T-helper 17 cell (primary cell): ENCODE measurements at regions not wholly inside any gene's neighbourhood (a gene's known extent, or its start where the extent isn't known, plus 50 kb on each side); places are given as distances from the start of the nearest gene placed in this dataset.
"Not testable (repeated sequence)": the region's sequence is repeated elsewhere in the genome, so short reads cannot be mapped to it uniquely, and the experiment has no call there.

Experiments used
- ATAC-seq: fragments of 150-1000 bp; cut with Tn5 transposase; 2 replicates; pipeline ENCODE4 v1.10.0; 2021; ENCODE audit warnings: mild to moderate bottlenecking, moderate library complexity
- DNase-seq, 3 donors: peaks; one replicate each; pipeline versions ENCODE4 v3.0.0 to v3.0.0-alpha.2; 2020 to 2021
- H3K9me3 ChIP-seq: one replicate; pipeline ENCODE4 v1.7.0; 2013; ENCODE audit warnings: low read length, mild to moderate bottlenecking; ENCODE audit not compliant: control insufficient read depth, poor library complexity, severe bottlenecking
- H3K27ac Mint-ChIP-seq: one replicate; pipeline ENCODE4 v1.8.0; 2022; ENCODE audit warnings: mild to moderate bottlenecking, moderate library complexity, mixed read lengths
- H3K27me3 Mint-ChIP-seq: one replicate; pipeline ENCODE4 v1.8.0; 2022; ENCODE audit warnings: mixed read lengths
- H3K36me3 Mint-ChIP-seq: one replicate; pipeline ENCODE4 v1.8.0; 2022; ENCODE audit warnings: low read depth, mixed read lengths
- H3K4me1 Mint-ChIP-seq: one replicate; pipeline ENCODE4 v1.8.0; 2022; ENCODE audit warnings: mild to moderate bottlenecking, mixed read lengths
- H3K4me3 Mint-ChIP-seq: one replicate; pipeline ENCODE4 v1.8.0; 2022; ENCODE audit warnings: mild to moderate bottlenecking, moderate library complexity, mixed read lengths

DNA sequence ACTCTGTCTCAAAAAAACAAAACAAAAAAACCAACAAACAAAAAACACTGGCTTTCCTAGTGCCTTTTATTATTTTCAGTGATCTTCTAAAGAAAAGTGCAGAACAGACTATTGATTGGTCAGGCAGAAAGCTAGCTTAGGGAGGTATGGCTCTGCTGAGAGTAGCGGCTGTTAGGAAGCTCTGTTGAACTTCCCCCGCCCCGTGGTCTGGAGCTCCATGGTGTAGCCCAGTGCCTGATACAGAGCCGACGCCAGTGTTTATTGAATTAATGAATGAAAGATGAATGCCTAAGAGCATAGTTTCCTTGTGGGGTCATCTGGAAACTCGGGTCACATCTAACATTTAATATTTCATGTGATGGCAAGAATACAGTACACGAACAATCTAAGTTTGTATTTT lies 90.5 kb upstream of the ARMC3 start:
- H3K9me3 ChIP-seq = no peaks in the 10 kb centered on the region
- no peak for DNase-seq
- Mint-ChIP-seq H3K4me1 (peaks cover 3% of the 10 kb centered on the region), H3K4me3 (no peak overlapping the region), H3K27me3 (no peaks in the 10 kb centered on the region), H3K36me3 (peaks cover 3% of the 10 kb centered on the region), H3K27ac (no peak overlapping the region)
- no peak for ATAC-seq

DNA sequence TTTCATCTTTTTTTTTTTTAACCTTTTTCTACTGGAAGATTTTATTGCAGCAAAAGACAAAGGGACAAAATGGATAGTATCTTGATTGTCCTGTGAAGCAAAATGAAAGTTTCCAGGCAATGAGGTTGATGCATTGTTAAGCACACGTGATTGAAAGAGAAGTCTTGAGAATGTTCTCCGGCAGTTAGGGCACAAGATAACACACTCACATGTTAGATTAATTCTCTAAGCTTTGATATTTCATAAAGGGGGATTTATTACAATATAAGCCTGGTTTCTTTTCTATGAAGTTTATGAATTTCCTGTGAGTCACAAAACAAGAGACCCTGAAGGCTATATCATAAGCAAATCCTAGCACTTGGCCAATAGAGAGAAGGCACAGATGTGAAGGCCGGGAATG lies 93.4 kb upstream of the ARMC3 start:
- Mint-ChIP-seq H3K4me3 (no peak overlapping the region), H3K27me3 (no peaks in the 10 kb centered on the region), H3K27ac (no peak overlapping the region), H3K4me1 (peaks cover 3% of the 10 kb centered on the region), H3K36me3 (no peaks in the 10 kb centered on the region)
- ATAC-seq (no peak), DNase-seq (no peak)
- H3K9me3 ChIP-seq = no peaks in the 10 kb centered on the region

DNA sequence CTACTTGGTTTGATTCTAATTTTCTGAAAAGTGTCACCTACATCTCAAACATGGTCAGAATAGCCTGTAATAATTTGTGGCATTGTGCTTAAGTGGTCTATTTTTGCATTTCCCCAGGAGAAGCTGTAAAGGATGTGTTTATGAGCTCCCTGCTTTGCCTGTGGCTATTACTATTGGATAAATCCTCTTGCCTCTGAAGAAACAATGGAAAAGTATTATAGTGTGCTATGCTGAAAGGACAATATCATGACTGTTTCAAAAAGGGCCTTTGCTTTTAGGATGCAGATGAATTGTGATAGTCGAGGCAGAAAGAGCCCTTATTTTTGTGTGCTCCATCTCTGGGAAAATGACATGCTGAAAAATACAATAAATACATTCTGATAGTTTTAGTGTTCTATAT lies 94.1 kb upstream of the ARMC3 start:
- Mint-ChIP-seq H3K36me3 (no peaks in the 10 kb centered on the region), H3K4me3 (no peak overlapping the region), H3K27ac (no peak overlapping the region), H3K27me3 (no peaks in the 10 kb centered on the region), H3K4me1 (peaks cover 3% of the 10 kb centered on the region)
- H3K9me3 ChIP-seq = no peaks in the 10 kb centered on the region
- ATAC-seq (no peak), DNase-seq (no peak)

DNA sequence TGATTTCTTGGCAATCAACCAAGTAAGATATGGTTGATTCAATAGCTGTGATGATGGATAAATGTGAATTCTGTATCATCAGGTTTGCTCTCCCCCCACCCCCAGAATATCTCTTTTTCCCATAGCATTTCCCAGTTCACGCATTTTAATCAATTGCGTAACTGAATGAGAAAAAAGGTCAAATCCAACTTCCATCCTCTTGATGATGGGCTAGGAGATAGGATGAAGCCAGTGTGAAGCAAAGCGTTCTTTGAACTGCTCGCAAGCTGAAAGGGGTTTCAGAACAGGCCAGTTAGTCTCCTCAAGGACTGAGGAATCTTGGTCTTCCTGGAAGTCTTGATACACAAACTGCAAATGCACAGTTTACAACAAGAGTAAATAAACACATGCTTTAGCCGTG lies 94.5 kb upstream of the ARMC3 start:
- peaks cover 3% of the 10 kb centered on the region for H3K4me1 Mint-ChIP-seq
- no peaks in the 10 kb centered on the region for H3K9me3 ChIP-seq
- H3K27me3 Mint-ChIP-seq = no peaks in the 10 kb centered on the region

DNA sequence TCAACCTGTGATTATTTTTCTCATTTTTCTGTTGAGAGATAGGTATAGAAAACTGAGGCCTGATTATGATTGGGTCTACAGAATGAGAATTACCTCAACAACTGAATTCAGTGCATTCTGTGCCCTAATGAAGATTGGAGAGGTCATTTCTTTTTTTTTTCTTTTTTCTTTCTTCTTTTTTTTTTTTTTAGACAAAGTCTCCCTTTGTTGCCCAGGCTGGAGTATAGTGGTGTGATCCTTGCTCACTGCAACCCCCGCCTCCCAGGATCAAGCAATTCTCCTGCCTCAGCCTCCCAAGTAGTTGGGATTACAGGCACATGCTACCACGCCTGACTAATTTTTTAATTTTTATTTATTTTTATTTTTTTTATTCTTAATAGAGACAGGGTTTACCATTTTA lies 95.0 kb upstream of the ARMC3 start:
- no peaks in the 10 kb centered on the region for H3K9me3 ChIP-seq
- H3K4me1 Mint-ChIP-seq = peaks cover 2% of the 10 kb centered on the region
- no peak overlapping the region for H3K27ac Mint-ChIP-seq
- no peaks in the 10 kb centered on the region for H3K36me3 Mint-ChIP-seq
- H3K4me3 Mint-ChIP-seq = no peak overlapping the region
- DNase-seq = no peak
- no peaks in the 10 kb centered on the region for H3K27me3 Mint-ChIP-seq
- no peak for ATAC-seq

More for the DNA sequence above, 94.5 kb upstream of the ARMC3 start:
- ATAC-seq = no peak
- H3K36me3 Mint-ChIP-seq = no peaks in the 10 kb centered on the region
- no peak for DNase-seq
- H3K27ac Mint-ChIP-seq = no peak overlapping the region
- no peak overlapping the region for H3K4me3 Mint-ChIP-seq

DNA sequence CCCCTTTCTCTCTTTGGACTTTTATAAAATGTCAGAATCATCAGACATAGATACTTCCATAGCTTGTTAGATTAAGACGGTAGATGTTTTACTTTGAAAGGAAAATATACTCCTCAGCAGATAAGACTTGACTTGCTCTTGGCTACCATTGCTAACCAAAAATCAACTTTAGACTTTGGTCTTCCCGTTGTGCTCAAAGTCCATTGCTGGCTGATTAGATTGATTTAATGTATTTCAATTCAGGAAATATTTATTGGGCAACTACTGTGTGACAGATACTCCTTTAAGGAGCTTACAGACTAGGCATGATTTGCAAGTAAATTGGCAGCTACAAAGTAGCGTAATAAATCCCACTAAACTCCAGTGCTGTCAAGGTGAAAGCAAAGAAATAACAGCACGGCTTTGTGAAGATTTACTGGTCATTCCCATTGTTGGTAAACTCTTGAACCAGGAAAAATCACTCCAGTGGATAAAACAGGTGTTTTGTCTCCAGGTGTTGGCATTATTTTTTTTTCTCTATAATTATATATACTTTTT lies 95.7 kb upstream of the ARMC3 start:
- Mint-ChIP-seq H3K27me3 (no peaks in the 10 kb centered on the region), H3K4me1 (no peaks in the 10 kb centered on the region), H3K4me3 (no peak overlapping the region), H3K36me3 (no peaks in the 10 kb centered on the region), H3K27ac (no peak overlapping the region)
- no peak for ATAC-seq
- no peaks in the 10 kb centered on the region for H3K9me3 ChIP-seq
- DNase-seq = no peak

DNA sequence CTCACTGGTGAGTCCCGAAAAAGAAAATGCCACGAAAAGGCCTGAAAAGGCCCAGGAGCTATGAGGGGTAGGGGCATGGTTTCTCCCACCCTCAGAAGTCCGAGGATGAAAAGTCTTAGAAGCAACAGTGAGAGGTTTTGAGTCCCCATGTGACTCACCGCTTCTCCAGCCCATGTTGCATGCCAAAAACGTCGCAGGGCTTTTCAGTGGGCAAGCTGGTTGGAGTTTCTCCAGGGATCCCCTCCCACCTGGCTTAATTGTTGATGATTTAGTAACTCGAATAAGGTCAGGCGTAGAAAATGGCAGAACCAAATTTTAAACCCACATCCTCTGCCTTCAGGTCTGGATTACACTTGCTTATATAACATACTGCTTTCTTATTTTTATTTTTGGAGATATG lies 96.3 kb upstream of the ARMC3 start:
- H3K9me3 ChIP-seq = no peaks in the 10 kb centered on the region
- Mint-ChIP-seq H3K36me3 (no peaks in the 10 kb centered on the region), H3K4me3 (no peak overlapping the region), H3K4me1 (no peaks in the 10 kb centered on the region), H3K27ac (no peak overlapping the region), H3K27me3 (no peaks in the 10 kb centered on the region)
- ATAC-seq (no peak), DNase-seq (no peak)

DNA sequence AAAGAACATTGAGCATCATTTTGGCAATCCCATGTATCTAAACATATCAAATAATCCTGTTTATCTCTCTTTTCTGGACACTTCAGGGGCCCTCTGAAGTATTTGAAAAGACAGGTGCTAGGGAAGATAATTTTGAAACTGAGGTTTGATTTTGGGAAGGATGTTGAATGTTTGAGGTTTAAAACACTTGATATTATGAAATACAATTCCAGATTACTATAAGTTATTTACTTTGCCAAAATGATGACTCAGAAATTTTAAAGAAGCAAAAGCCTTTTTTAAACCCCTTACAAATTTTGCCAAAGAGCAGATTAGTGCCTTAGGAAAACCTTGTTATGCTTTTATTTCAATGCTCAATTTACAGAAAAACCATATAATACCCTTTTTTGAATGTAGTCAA lies 99.1 kb upstream of the ARMC3 start:
- H3K27ac Mint-ChIP-seq, DNase-seq, H3K4me3 Mint-ChIP-seq, ATAC-seq, H3K4me1 Mint-ChIP-seq, H3K27me3 Mint-ChIP-seq, H3K9me3 ChIP-seq, H3K36me3 Mint-ChIP-seq: not testable (repeated sequence)

DNA sequence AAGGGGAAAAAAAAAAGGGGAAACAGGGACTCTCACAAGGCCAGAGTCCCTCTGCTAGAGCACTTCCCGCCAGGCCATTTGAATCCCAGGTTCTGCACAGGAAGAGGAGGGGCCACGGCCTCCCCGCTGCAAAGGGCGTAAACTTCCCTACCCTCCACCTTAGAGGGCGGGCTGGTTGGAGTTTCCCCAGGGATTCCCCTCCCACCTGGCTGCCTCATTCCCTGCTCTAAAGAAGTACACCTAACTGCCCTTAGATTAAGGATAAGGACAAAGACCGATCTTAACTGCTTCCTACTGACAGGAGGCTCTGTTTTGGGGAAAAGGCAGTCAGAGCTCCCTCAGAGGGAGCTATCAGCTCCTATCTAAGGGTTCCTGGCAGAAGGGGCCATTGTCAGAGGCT lies 102.0 kb upstream of the ARMC3 start:
- Mint-ChIP-seq H3K4me1 (no peaks in the 10 kb centered on the region), H3K4me3 (no peak overlapping the region), H3K27me3 (peaks cover 5% of the 10 kb centered on the region), H3K36me3 (no peaks in the 10 kb centered on the region), H3K27ac (no peak overlapping the region)
- H3K9me3 ChIP-seq = no peaks in the 10 kb centered on the region
- DNase-seq (no peak), ATAC-seq (no peak)

DNA sequence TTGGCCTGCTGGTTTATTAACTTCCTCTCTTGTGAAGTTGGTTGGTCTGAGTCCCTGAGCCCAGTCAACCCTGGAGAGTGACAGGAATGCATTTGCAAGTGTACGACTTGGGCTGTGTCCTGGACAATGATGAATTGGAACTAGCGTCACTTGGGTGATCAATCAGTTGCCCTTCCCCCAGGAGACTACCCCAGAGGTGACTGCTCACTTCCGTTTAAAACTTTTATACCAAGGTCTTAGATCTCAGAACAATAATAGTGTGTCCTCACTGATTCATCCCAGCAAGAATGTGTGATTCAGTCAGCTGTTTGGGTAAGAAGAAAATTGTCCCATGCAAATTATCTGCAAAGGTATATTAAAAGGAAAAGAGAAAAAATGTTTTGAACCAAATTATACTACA lies 102.9 kb upstream of the ARMC3 start:
- no peaks in the 10 kb centered on the region for H3K4me1 Mint-ChIP-seq
- H3K9me3 ChIP-seq = no peaks in the 10 kb centered on the region
- H3K4me3 Mint-ChIP-seq = no peak overlapping the region
- H3K36me3 Mint-ChIP-seq = no peaks in the 10 kb centered on the region
- H3K27ac Mint-ChIP-seq = no peak overlapping the region
- no peak for ATAC-seq
- H3K27me3 Mint-ChIP-seq = peaks cover 5% of the 10 kb centered on the region
- no peak for DNase-seq

DNA sequence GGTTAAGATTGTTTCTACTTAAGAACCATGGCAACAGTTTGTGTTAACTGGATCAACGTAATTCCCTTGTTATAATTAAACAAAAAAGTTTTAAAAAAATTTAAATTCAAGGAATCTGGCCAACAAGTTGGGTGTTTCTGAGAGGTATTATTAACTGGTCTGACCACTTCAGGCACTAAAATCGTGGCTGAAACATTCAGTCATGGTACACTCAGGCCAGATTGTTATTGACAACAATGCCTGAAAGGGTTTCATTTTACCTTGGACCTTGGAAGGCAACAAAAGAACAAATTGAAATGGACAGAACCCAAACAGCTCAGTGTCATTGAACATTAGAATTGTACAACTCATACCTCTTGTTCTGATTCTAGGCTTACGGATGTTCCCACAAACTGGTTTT lies 103.3 kb upstream of the ARMC3 start:
- no peaks in the 10 kb centered on the region for H3K9me3 ChIP-seq
- H3K4me1 Mint-ChIP-seq = no peaks in the 10 kb centered on the region
- ATAC-seq = no peak
- H3K27ac Mint-ChIP-seq = no peak overlapping the region
- DNase-seq = no peak
- no peak overlapping the region for H3K4me3 Mint-ChIP-seq
- H3K27me3 Mint-ChIP-seq = peaks cover 5% of the 10 kb centered on the region
- H3K36me3 Mint-ChIP-seq = no peaks in the 10 kb centered on the region

DNA sequence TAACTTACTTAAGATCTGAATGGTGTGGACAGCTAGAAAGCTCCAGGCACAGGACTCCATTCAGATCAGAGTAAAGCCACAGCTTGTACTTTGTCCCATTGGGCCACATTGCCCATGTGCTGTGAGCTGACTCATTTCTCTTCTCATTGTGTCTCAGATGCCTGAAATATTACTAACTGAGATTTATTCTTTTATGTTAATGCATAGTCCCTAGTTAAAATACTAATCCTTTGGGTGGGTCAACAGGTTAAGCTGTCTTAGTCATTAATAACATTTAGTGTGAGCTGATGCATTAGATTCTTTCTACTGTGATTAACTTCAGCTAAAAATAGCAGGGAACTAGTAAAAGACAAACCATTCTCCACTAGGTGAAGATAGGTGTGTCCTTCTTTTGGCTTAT lies 104.7 kb upstream of the ARMC3 start:
- Mint-ChIP-seq H3K27ac (no peak overlapping the region), H3K4me3 (no peak overlapping the region), H3K4me1 (no peaks in the 10 kb centered on the region), H3K27me3 (peaks cover 5% of the 10 kb centered on the region), H3K36me3 (no peaks in the 10 kb centered on the region)
- H3K9me3 ChIP-seq = no peaks in the 10 kb centered on the region
- no peak for ATAC-seq
- DNase-seq = no peak

DNA sequence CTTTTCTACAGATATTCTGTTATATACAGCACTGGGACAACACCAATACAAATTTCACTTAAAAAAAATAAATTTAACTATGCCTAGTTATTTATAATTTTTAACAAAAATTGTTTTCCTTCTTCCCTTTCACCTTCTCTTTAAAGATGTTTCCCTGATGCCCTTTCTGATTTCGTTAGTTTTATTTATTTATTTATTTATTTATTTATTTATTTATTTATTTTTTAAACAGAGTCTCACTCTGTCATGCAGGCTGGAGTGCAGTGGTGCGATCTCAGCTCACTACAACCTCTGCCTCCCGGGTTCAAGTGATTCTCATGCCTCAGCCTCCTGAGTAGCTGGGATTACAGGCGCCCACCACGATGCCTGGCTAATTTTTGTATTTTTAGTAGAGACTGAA lies 105.9 kb upstream of the ARMC3 start:
- not testable (repeated sequence) for H3K4me3 Mint-ChIP-seq, H3K36me3 Mint-ChIP-seq, DNase-seq, H3K9me3 ChIP-seq, H3K27me3 Mint-ChIP-seq, H3K27ac Mint-ChIP-seq, H3K4me1 Mint-ChIP-seq, ATAC-seq

DNA sequence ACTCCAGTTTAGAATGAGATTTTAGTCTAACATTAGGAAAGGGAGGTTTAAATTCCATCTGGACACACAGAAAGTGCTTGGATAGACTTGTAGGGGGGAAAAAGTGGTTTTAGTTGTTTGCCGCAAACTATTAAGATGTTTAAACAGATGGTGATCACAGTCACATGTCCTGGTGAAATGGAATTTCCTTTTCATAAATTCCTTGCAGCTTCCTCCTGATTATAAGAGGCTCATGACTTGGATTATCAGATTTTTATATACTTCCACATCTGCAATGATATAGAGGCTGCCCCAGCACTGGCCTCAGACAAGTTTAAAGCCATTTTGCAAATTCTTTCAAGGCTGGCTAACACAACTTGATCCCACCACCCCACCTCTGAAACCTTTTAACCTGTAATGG lies 106.4 kb upstream of the ARMC3 start:
- no peak overlapping the region for H3K4me3 Mint-ChIP-seq
- DNase-seq (no peak), ATAC-seq (no peak)
- peaks cover 5% of the 10 kb centered on the region for H3K27me3 Mint-ChIP-seq
- H3K9me3 ChIP-seq = no peaks in the 10 kb centered on the region
- H3K27ac Mint-ChIP-seq = no peak overlapping the region
- H3K36me3 Mint-ChIP-seq = no peaks in the 10 kb centered on the region
- no peaks in the 10 kb centered on the region for H3K4me1 Mint-ChIP-seq

DNA sequence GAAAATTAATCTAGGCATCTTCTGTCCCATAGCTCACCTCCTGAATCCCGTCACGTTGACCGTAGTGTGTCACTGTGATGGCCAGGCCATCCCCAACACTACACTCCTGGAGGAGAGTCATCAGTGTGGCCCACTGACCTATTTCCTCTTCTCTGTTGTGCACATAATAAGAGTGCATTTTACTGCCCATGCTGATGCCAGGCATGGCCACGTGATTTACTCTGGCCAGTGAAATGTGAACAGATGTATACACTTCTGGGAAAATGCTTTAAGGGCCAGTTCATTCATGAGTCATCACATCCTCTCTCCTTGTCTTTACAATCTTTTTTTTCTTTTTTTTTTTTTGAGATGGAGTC lies 101.9 kb upstream of the PIP4K2A start:
- DNase-seq (no peak), ATAC-seq (no peak)
- Mint-ChIP-seq H3K4me3 (no peak overlapping the region), H3K27me3 (no peaks in the 10 kb centered on the region), H3K36me3 (no peaks in the 10 kb centered on the region), H3K4me1 (peaks cover 5% of the 10 kb centered on the region), H3K27ac (no peak overlapping the region)
- H3K9me3 ChIP-seq = no peaks in the 10 kb centered on the region
